ENCODE measurements at regions not wholly inside any gene's neighbourhood (a gene's known extent, or its start where the extent isn't known, plus 50 kb on each side); places are given as distances from the start of the nearest gene placed in this dataset.

- TF ChIP-seq CTCF (IDR thresholded peaks at IDR 0.05), result no peak
- no peak for TF ChIP-seq EZH2 (IDR thresholded peaks at IDR 0.05)
Measured at GRCh38 chr10:28385748-28386502, 83.1 kb upstream of the MPP7 start.

Measured in neural progenitor cell (in vitro differentiated cells).